ENCODE measurements at regions not wholly inside any gene's neighbourhood (a gene's known extent, or its start where the extent isn't known, plus 50 kb on each side); places are given as distances from the start of the nearest gene placed in this dataset.

- no peak overlapping the region for H3K27ac ChIP-seq (ENCODE audit: low read depth, low read length, poor library complexity, severe bottlenecking)
- no peak overlapping the region for H3K4me2 ChIP-seq (ENCODE audit: low read length)
- no peak overlapping the region for H2AFZ ChIP-seq (ENCODE audit: low read length)
- H3K36me3 ChIP-seq (ENCODE audit: insufficient read depth, low read length) = no peaks in the 10 kb centered on the region
- no peak for TF ChIP-seq CTCF (conservative IDR thresholded peaks at IDR 0.05; ENCODE audit: low read length)
- TF ChIP-seq EZH2phosphoT487 (IDR thresholded peaks at IDR 0.05; ENCODE audit: borderline replicate concordance, low read depth, low read length) = no peak
- no peak for DNase-seq (ENCODE audit: low spot score)
- H3K9me3 ChIP-seq (ENCODE audit: low read length) = no peaks in the 10 kb centered on the region
- ChIA-PET CTCF (ENCODE audit: unreplicated experiment) (no interaction called here), POLR2A (no interaction called here)
- H3K9me2 ChIP-seq (ENCODE audit: insufficient read depth, low read length) = no peaks in the 10 kb centered on the region
- BruUV-seq (replicated peaks) = no TSS peak
- intact Hi-C loops (cut with micrococcal nuclease; ENCODE audit: unreplicated experiment) = no loop called here
- H4K20me1 ChIP-seq (ENCODE audit: insufficient read depth, low read length) = no peaks in the 10 kb centered on the region
- H3K79me2 ChIP-seq (ENCODE audit: insufficient read depth, low read depth, low read length) = no peaks in the 10 kb centered on the region
- H3K4me1 ChIP-seq (ENCODE audit: insufficient read depth, low read length, poor library complexity, severe bottlenecking) = no peaks in the 10 kb centered on the region
- no peak overlapping the region for H3K4me3 ChIP-seq (ENCODE audit: low read depth, low read length, poor library complexity, severe bottlenecking)
These were observed 2377.0 kb upstream of the WWC1 start for GRCh38 chr5:165914456-165914855.

- Histone ChIP-seq H3K4me3 (ENCODE audit: low read depth, low read length, poor library complexity, severe bottlenecking) (no peak overlapping the region), H3K36me3 (ENCODE audit: insufficient read depth, low read length) (no peaks in the 10 kb centered on the region), H2AFZ (ENCODE audit: low read length) (no peak overlapping the region), H3K4me1 (ENCODE audit: insufficient read depth, low read length, poor library complexity, severe bottlenecking) (no peaks in the 10 kb centered on the region), H3K9me2 (ENCODE audit: insufficient read depth, low read length) (no peaks in the 10 kb centered on the region), H3K27ac (ENCODE audit: low read depth, low read length, poor library complexity, severe bottlenecking) (no peak overlapping the region), H3K79me2 (ENCODE audit: insufficient read depth, low read depth, low read length) (no peaks in the 10 kb centered on the region), H3K4me2 (ENCODE audit: low read length) (no peak overlapping the region), H3K9me3 (ENCODE audit: low read length) (no peaks in the 10 kb centered on the region), H4K20me1 (ENCODE audit: insufficient read depth, low read length) (no peaks in the 10 kb centered on the region)
- BruUV-seq (replicated peaks) = no TSS peak
- intact Hi-C loops (cut with micrococcal nuclease; ENCODE audit: unreplicated experiment) = no loop called here
- no peak for DNase-seq (ENCODE audit: low spot score)
- CTCF ChIA-PET (ENCODE audit: unreplicated experiment) = no interaction called here
- POLR2A ChIA-PET = no interaction called here
- TF ChIP-seq CTCF (conservative IDR thresholded peaks at IDR 0.05; ENCODE audit: low read length) (no peak), EZH2phosphoT487 (IDR thresholded peaks at IDR 0.05; ENCODE audit: borderline replicate concordance, low read depth, low read length) (no peak)
These were observed 2372.2 kb upstream of the WWC1 start for GRCh38 chr5:165919196-165919595.

GRCh38 chr5:165920655-165921054, 2370.8 kb upstream of the WWC1 start:
- Histone ChIP-seq H3K4me2 (ENCODE audit: low read length) (no peak overlapping the region), H2AFZ (ENCODE audit: low read length) (no peak overlapping the region), H3K36me3 (ENCODE audit: insufficient read depth, low read length) (no peaks in the 10 kb centered on the region), H3K27ac (ENCODE audit: low read depth, low read length, poor library complexity, severe bottlenecking) (no peak overlapping the region), H3K79me2 (ENCODE audit: insufficient read depth, low read depth, low read length) (no peaks in the 10 kb centered on the region), H3K9me2 (ENCODE audit: insufficient read depth, low read length) (no peaks in the 10 kb centered on the region), H3K9me3 (ENCODE audit: low read length) (no peaks in the 10 kb centered on the region), H3K4me1 (ENCODE audit: insufficient read depth, low read length, poor library complexity, severe bottlenecking) (no peaks in the 10 kb centered on the region), H3K4me3 (ENCODE audit: low read depth, low read length, poor library complexity, severe bottlenecking) (no peak overlapping the region), H4K20me1 (ENCODE audit: insufficient read depth, low read length) (no peaks in the 10 kb centered on the region)
- intact Hi-C loops (cut with micrococcal nuclease; ENCODE audit: unreplicated experiment) = no loop called here
- no peak for TF ChIP-seq EZH2phosphoT487 (IDR thresholded peaks at IDR 0.05; ENCODE audit: borderline replicate concordance, low read depth, low read length)
- no peak for TF ChIP-seq CTCF (conservative IDR thresholded peaks at IDR 0.05; ENCODE audit: low read length)
- DNase-seq (ENCODE audit: low spot score) = no peak
- CTCF ChIA-PET (ENCODE audit: unreplicated experiment) = no interaction called here
- POLR2A ChIA-PET = no interaction called here
- BruUV-seq (replicated peaks) = no TSS peak
